Thyroid gland (tissue), 4 donors: ENCODE measurements at regions not wholly inside any gene's neighbourhood (a gene's known extent, or its start where the extent isn't known, plus 50 kb on each side); places are given as distances from the start of the nearest gene placed in this dataset.

Experiments
- CTCF ChIP-seq, 6 experiments: fragments of 200-600 bp in 3 of 6; fragments of 450-650 bp in 3 of 6; sonication (generic) in 3 of 6; IDR thresholded peaks; one replicate each; pipeline ENCODE4 v1.5.1; 2016 to 2019; ENCODE audit warnings: antibody characterized with exemption in 6 of 6, mild to moderate bottlenecking in 2 of 6, inconsistent platforms in 1 of 6, moderate library complexity in 1 of 6
- POLR2A ChIP-seq, 2 donors: fragments of 450-650 bp; IDR thresholded peaks; one replicate each; pipeline ENCODE4 v1.6.1; 2017; ENCODE audit warnings: antibody characterized with exemption in 2 of 2, mild to moderate bottlenecking in 2 of 2, moderate library complexity in 1 of 2

GRCh38 chr11:112836256-112836602 lies 125.0 kb upstream of the NCAM1 start:
- TF ChIP-seq POLR2A (IDR thresholded peaks at IDR 0.05) = no peak
- no peak for TF ChIP-seq CTCF (IDR thresholded peaks at IDR 0.05)
